ENCODE measurements at regions not wholly inside any gene's neighbourhood (a gene's known extent, or its start where the extent isn't known, plus 50 kb on each side); places are given as distances from the start of the nearest gene placed in this dataset.
"Not testable (repeated sequence)": the region's sequence is repeated elsewhere in the genome, so short reads cannot be mapped to it uniquely, and the experiment has no call there.

DNA sequence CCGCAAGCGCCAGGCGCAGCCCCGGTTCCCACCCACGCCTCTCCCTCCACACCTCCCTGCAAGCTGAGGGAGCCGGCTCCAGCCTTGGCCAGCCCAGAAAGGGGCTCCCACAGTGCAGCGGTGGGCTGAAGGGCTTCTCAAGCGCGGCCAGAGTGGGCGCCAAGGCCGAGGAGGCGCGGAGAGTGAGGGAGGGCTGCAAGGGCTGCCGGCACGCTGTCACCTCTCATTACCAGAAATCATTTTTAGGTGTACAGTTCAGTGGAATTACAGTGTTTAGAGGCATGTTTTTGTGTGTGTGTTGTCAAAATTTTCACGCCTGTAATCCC, 94.8 kb upstream of the KDM7A start:
- not testable (repeated sequence) for TF ChIP-seq FOXM1 (IDR thresholded peaks at IDR 0.05; ENCODE audit: borderline replicate concordance); ELF4 (IDR thresholded peaks at IDR 0.05); ARNT (IDR thresholded peaks at IDR 0.05); BHLHE40 (IDR thresholded peaks at IDR 0.05; ENCODE audit: borderline replicate concordance); LEF1 (IDR thresholded peaks at IDR 0.05; ENCODE audit: borderline replicate concordance); TARDBP (IDR thresholded peaks at IDR 0.05); FOXK2 (IDR thresholded peaks at IDR 0.05); SP1 (IDR thresholded peaks at IDR 0.05)
